Naive thymus-derived CD4-positive, alpha-beta T cell (primary cell): ENCODE measurements at regions not wholly inside any gene's neighbourhood (a gene's known extent, or its start where the extent isn't known, plus 50 kb on each side); places are given as distances from the start of the nearest gene placed in this dataset.

Experiments used
- ATAC-seq: fragments of 150-1000 bp; cut with Tn5 transposase; 2 replicates; pipeline ENCODE4 v1.10.0; 2021; ENCODE audit warnings: mild to moderate bottlenecking, moderate library complexity
- CTCF ChIA-PET: fragments of 350-600 bp; sonication (Branson Sonifier 250); formaldehyde crosslinking; loops from one replicate; lab custom pipeline; 2021; ENCODE audit warnings: antibody characterized with exemption; lab: Charles Lee
- POLR2A ChIA-PET: fragments of 350-600 bp; sonication (Branson Sonifier 250); formaldehyde crosslinking; loops from one replicate; lab custom pipeline; 2021; ENCODE audit warnings: antibody characterized with exemption, inconsistent platforms; lab: Charles Lee
- DNase-seq, 9 donors: peaks; one replicate each; pipeline versions ENCODE4 v3.0.0 to v3.0.0-alpha.2; 2020 to 2022; ENCODE audit warnings: mixed read lengths in 1 of 9
- H3K27ac ChIP-seq: one replicate; pipeline ENCODE4 v1.7.0; 2013; ENCODE audit warnings: mild to moderate bottlenecking, low read depth, low read length, moderate library complexity
- H3K27me3 ChIP-seq, 2 donors: one replicate each; pipeline ENCODE4 v1.7.0; 2013; ENCODE audit warnings: low read length in 2 of 2, mild to moderate bottlenecking in 2 of 2, moderate library complexity in 2 of 2; ENCODE audit not compliant: control insufficient read depth in 2 of 2, insufficient read depth in 2 of 2
- H3K36me3 ChIP-seq, 3 experiments: 1 replicate in 2 of 3; 2 replicates in 1 of 3; pipeline ENCODE4 v1.7.0; 2013; ENCODE audit warnings: low read length in 3 of 3, mild to moderate bottlenecking in 3 of 3, moderate library complexity in 1 of 3; ENCODE audit not compliant: insufficient read depth in 3 of 3, control insufficient read depth in 2 of 3
- H3K4me1 ChIP-seq, 2 donors: one replicate each; pipeline ENCODE4 v1.7.0; 2013; ENCODE audit warnings: low read length in 2 of 2, mild to moderate bottlenecking in 2 of 2, moderate library complexity in 1 of 2; ENCODE audit not compliant: control insufficient read depth in 2 of 2, insufficient read depth in 2 of 2
- H3K4me3 ChIP-seq: 2 replicates; pipeline ENCODE4 v1.7.0; 2013; ENCODE audit warnings: mild to moderate bottlenecking, low read length
- H3K9me3 ChIP-seq, 3 experiments: 1 replicate in 2 of 3; 2 replicates in 1 of 3; pipeline ENCODE4 v1.7.0; 2013; ENCODE audit warnings: low read length in 3 of 3; ENCODE audit not compliant: control insufficient read depth in 2 of 3
- H3K27ac Mint-ChIP-seq, 9 donors: one replicate each; pipeline ENCODE4 v1.8.0; 2020 to 2022; ENCODE audit warnings: mixed read lengths in 9 of 9, mild to moderate bottlenecking in 8 of 9, moderate library complexity in 5 of 9, inconsistent platforms in 2 of 9
- H3K27me3 Mint-ChIP-seq, 5 donors: one replicate each; pipeline ENCODE4 v1.8.0; 2021 to 2022; ENCODE audit warnings: mixed read lengths in 5 of 5, mild to moderate bottlenecking in 1 of 5
- H3K36me3 Mint-ChIP-seq, 5 donors: one replicate each; pipeline ENCODE4 v1.8.0; 2020 to 2022; ENCODE audit warnings: mixed read lengths in 5 of 5, mild to moderate bottlenecking in 3 of 5, inconsistent platforms in 1 of 5
- H3K4me1 Mint-ChIP-seq, 7 donors: one replicate each; pipeline ENCODE4 v1.8.0; 2020 to 2022; ENCODE audit warnings: mixed read lengths in 7 of 7, mild to moderate bottlenecking in 3 of 7, inconsistent platforms in 1 of 7
- H3K4me3 Mint-ChIP-seq, 10 donors: one replicate each; pipeline ENCODE4 v1.8.0; 2020 to 2022; ENCODE audit warnings: mild to moderate bottlenecking in 10 of 10, mixed read lengths in 10 of 10, moderate library complexity in 6 of 10, inconsistent platforms in 2 of 10
- H3K9me3 Mint-ChIP-seq, 11 donors: one replicate each; pipeline ENCODE4 v1.8.0; 2020 to 2022; ENCODE audit warnings: mixed read lengths in 11 of 11, mild to moderate bottlenecking in 4 of 11, inconsistent platforms in 1 of 11, moderate library complexity in 1 of 11
- intact Hi-C, 2 donors: fragments of 100-400 bp; cut with micrococcal nuclease; formaldehyde crosslinking; loops; one replicate each; pipeline ENCODE4 v1.15.1; 2023

GRCh38 chr13:85616275-85616674 lies 182.9 kb downstream of the SLITRK6 start:
- H3K4me3 ChIP-seq: no peak overlapping the region
- peaks cover 0 to 12% (median 6%) of the 10 kb centered on the region in 11 donors for H3K9me3 Mint-ChIP-seq
- POLR2A ChIA-PET: no interaction called here

GRCh38 chr13:85615031-85615430 lies 184.2 kb downstream of the SLITRK6 start:
- no peaks in the 10 kb centered on the region for H3K4me1 Mint-ChIP-seq
- ATAC-seq (no peak), DNase-seq (no peak)
- peaks cover 0 to 12% (median 6%) of the 10 kb centered on the region in 11 donors for H3K9me3 Mint-ChIP-seq
- Histone ChIP-seq H3K4me1 (no peaks in the 10 kb centered on the region), H3K9me3 (no peaks in the 10 kb centered on the region), H3K27me3 (no peaks in the 10 kb centered on the region), H3K36me3 (no peaks in the 10 kb centered on the region), H3K4me3 (no peak overlapping the region), H3K27ac (no peak overlapping the region)
- H3K27me3 Mint-ChIP-seq: no peaks in the 10 kb centered on the region
- CTCF ChIA-PET: no interaction called here
- intact Hi-C loops: no loop called here
- no peak overlapping the region for H3K4me3 Mint-ChIP-seq
- no peak overlapping the region for H3K27ac Mint-ChIP-seq
- no peaks in the 10 kb centered on the region for H3K36me3 Mint-ChIP-seq
- POLR2A ChIA-PET: no interaction called here

More at GRCh38 chr13:85616275-85616674, 182.9 kb downstream of the SLITRK6 start:
- no peak overlapping the region for H3K27ac ChIP-seq
- H3K27me3 Mint-ChIP-seq: no peaks in the 10 kb centered on the region
- H3K36me3 Mint-ChIP-seq: no peaks in the 10 kb centered on the region
- CTCF ChIA-PET: no interaction called here
- DNase-seq: no peak
- no peak for ATAC-seq
- no peaks in the 10 kb centered on the region for H3K9me3 ChIP-seq
- no peaks in the 10 kb centered on the region for H3K4me1 Mint-ChIP-seq
- no peaks in the 10 kb centered on the region for H3K27me3 ChIP-seq
- H3K36me3 ChIP-seq: no peaks in the 10 kb centered on the region
- no peak overlapping the region for H3K27ac Mint-ChIP-seq
- intact Hi-C loops: no loop called here
- H3K4me1 ChIP-seq: no peaks in the 10 kb centered on the region
- H3K4me3 Mint-ChIP-seq: no peak overlapping the region

- no peak overlapping the region for H3K27ac Mint-ChIP-seq
- H3K27me3 Mint-ChIP-seq: no peaks in the 10 kb centered on the region
- Histone ChIP-seq H3K36me3 (no peaks in the 10 kb centered on the region), H3K27ac (no peak overlapping the region), H3K4me1 (no peaks in the 10 kb centered on the region), H3K27me3 (no peaks in the 10 kb centered on the region), H3K9me3 (no peaks in the 10 kb centered on the region), H3K4me3 (no peak overlapping the region)
- POLR2A ChIA-PET: no interaction called here
- DNase-seq (no peak), ATAC-seq (no peak)
- intact Hi-C loops: no loop called here
- no peaks in the 10 kb centered on the region for H3K36me3 Mint-ChIP-seq
- CTCF ChIA-PET: no interaction called here
- H3K4me3 Mint-ChIP-seq: no peak overlapping the region
- H3K4me1 Mint-ChIP-seq: no peaks in the 10 kb centered on the region
- peaks cover 0 to 13% (median 4%) of the 10 kb centered on the region in 11 donors for H3K9me3 Mint-ChIP-seq
Measured at GRCh38 chr13:85610024-85610423, 189.2 kb downstream of the SLITRK6 start.

DNA sequence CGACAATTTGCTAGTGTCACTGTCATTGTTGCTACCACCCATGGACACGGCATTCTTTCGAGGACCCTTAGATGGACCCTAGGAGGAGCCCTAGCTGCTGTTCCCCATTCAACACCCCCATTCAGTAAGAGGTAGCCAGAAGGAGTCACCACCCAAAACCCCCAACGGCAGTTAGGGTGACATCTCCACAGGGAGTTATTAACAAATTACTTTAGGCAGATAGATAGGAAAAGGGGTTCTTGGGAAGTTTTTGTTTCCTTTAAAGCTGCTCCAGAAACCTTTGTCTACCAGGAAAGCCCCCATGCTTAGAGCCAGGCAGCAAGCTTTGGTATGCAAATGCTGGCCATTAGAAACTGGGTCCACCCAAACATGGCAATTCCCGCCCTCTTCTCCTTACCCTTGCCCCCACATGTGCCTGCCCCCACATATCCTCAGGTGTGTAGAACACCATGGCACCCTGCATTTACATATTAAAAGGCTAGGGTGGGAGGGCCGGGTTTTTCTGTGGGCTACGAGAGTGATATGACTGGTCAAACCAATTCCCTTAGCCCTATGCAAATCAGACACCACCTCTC lies 190.9 kb downstream of the SLITRK6 start:
- no peak overlapping the region for H3K27ac Mint-ChIP-seq
- H3K36me3 ChIP-seq: no peaks in the 10 kb centered on the region
- intact Hi-C loops: no loop called here
- peaks cover 0 to 10% (median 2%) of the 10 kb centered on the region in 11 donors for H3K9me3 Mint-ChIP-seq
- H3K4me3 Mint-ChIP-seq: no peak overlapping the region
- H3K27me3 ChIP-seq: no peaks in the 10 kb centered on the region
- ATAC-seq (no peak), DNase-seq (no peak)
- H3K36me3 Mint-ChIP-seq: no peaks in the 10 kb centered on the region
- H3K4me1 ChIP-seq: no peaks in the 10 kb centered on the region
- no peak overlapping the region for H3K27ac ChIP-seq
- POLR2A ChIA-PET: no interaction called here
- no peaks in the 10 kb centered on the region for H3K4me1 Mint-ChIP-seq
- no peaks in the 10 kb centered on the region for H3K27me3 Mint-ChIP-seq
- H3K4me3 ChIP-seq: no peak overlapping the region
- CTCF ChIA-PET: no interaction called here
- no peaks in the 10 kb centered on the region for H3K9me3 ChIP-seq

GRCh38 chr13:85603735-85604134 lies 195.5 kb downstream of the SLITRK6 start:
- Mint-ChIP-seq H3K27me3 (no peaks in the 10 kb centered on the region), H3K27ac (no peak overlapping the region)

DNA sequence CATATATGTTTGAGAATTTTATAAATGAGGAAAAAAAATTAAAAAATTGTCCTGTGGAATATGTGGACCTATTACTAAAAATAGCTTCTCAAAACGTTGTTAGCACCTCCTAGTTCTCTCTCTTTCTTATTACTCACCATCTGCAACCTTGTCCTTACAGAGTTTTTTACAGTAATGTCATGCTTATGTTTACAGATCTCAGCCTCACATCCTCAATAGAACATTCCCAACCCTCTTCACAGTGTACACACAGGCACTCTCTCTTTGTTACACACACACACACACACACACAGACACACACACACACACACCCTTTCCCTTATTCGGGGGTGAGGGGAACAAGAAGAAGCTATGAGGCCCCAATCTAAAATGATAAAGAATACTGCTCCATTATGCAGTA lies 197.7 kb downstream of the SLITRK6 start:
- Histone ChIP-seq H3K4me1 (no peaks in the 10 kb centered on the region), H3K27ac (no peak overlapping the region), H3K36me3 (no peaks in the 10 kb centered on the region), H3K27me3 (no peaks in the 10 kb centered on the region), H3K4me3 (no peak overlapping the region), H3K9me3 (no peaks in the 10 kb centered on the region)
- ChIA-PET CTCF (no interaction called here), POLR2A (no interaction called here)
- Mint-ChIP-seq H3K27ac (no peak overlapping the region), H3K4me3 (no peak overlapping the region), H3K36me3 (no peaks in the 10 kb centered on the region), H3K4me1 (no peaks in the 10 kb centered on the region), H3K27me3 (no peaks in the 10 kb centered on the region), H3K9me3 (peaks cover 0 to 10% (median 0%) of the 10 kb centered on the region in 11 donors)
- DNase-seq (no peak), ATAC-seq (no peak)
- intact Hi-C loops: no loop called here

More at GRCh38 chr13:85603735-85604134, 195.5 kb downstream of the SLITRK6 start:
- Histone ChIP-seq H3K27ac (no peak overlapping the region), H3K4me1 (no peaks in the 10 kb centered on the region), H3K4me3 (no peak overlapping the region), H3K36me3 (no peaks in the 10 kb centered on the region), H3K9me3 (no peaks in the 10 kb centered on the region), H3K27me3 (no peaks in the 10 kb centered on the region)
- Mint-ChIP-seq H3K4me1 (no peaks in the 10 kb centered on the region), H3K9me3 (peaks cover 0 to 10% (median 0%) of the 10 kb centered on the region in 11 donors), H3K36me3 (no peaks in the 10 kb centered on the region), H3K4me3 (no peak overlapping the region)
- intact Hi-C loops: no loop called here
- POLR2A ChIA-PET: no interaction called here
- DNase-seq (no peak), ATAC-seq (no peak)
- CTCF ChIA-PET: no interaction called here

GRCh38 chr13:85597790-85598500 lies 201.3 kb downstream of the SLITRK6 start:
- no peaks in the 10 kb centered on the region for H3K9me3 ChIP-seq
- no peaks in the 10 kb centered on the region for H3K4me1 Mint-ChIP-seq
- no peaks in the 10 kb centered on the region for H3K27me3 ChIP-seq
- POLR2A ChIA-PET: no interaction called here
- H3K4me1 ChIP-seq: no peaks in the 10 kb centered on the region
- H3K27ac ChIP-seq: no peak overlapping the region
- ATAC-seq (no peak), DNase-seq (no peak)
- H3K36me3 Mint-ChIP-seq: no peaks in the 10 kb centered on the region
- intact Hi-C loops: no loop called here
- no peaks in the 10 kb centered on the region for H3K36me3 ChIP-seq
- H3K9me3 Mint-ChIP-seq: peaks cover 0 to 8% (median 2%) of the 10 kb centered on the region in 11 donors
- CTCF ChIA-PET: no interaction called here
- H3K27ac Mint-ChIP-seq: no peak overlapping the region
- no peaks in the 10 kb centered on the region for H3K27me3 Mint-ChIP-seq
- no peak overlapping the region for H3K4me3 Mint-ChIP-seq
- no peak overlapping the region for H3K4me3 ChIP-seq
